Esophagus muscularis mucosa (tissue), 4 donors: ENCODE measurements at regions not wholly inside any gene's neighbourhood (a gene's known extent, or its start where the extent isn't known, plus 50 kb on each side); places are given as distances from the start of the nearest gene placed in this dataset.
A peak's percentile ranks its signal among the peaks of the same experiment; 100 is the strongest.

Experiments used
- DNase-seq: peaks from one replicate; pipeline ENCODE4 v3.0.0-alpha.2; 2017; ENCODE audit errors: extremely low spot score
- H3K27ac ChIP-seq, 4 donors: fragments of 200-600 bp; sonication (generic); replicated peaks in 1 of 4; 1 replicate in 3 of 4; 2 replicates in 1 of 4; pipeline ENCODE4 v1.5.1; 2016 to 2019; ENCODE audit warnings: mild to moderate bottlenecking in 1 of 4
- H3K27me3 ChIP-seq, 4 donors: fragments of 200-600 bp; sonication (generic); one replicate each; pipeline versions ENCODE4 v1.5.1 to v1.6.0; 2016 to 2019
- H3K36me3 ChIP-seq, 4 donors: fragments of 200-600 bp; sonication (generic); one replicate each; pipeline ENCODE4 v1.5.1; 2016 to 2019
- H3K4me1 ChIP-seq, 4 donors: fragments of 200-600 bp; sonication (generic); one replicate each; pipeline ENCODE4 v1.5.1; 2016 to 2019
- H3K4me3 ChIP-seq, 4 donors: fragments of 200-600 bp; sonication (generic); 1 replicate in 2 of 4; 2 replicates in 2 of 4; pipeline ENCODE4 v1.5.1; 2016 to 2019; ENCODE audit warnings: mild to moderate bottlenecking in 4 of 4, moderate library complexity in 1 of 4
- H3K9me3 ChIP-seq, 4 donors: fragments of 200-600 bp; sonication (generic); 1 replicate in 3 of 4; 2 replicates in 1 of 4; pipeline ENCODE4 v1.5.1; 2016 to 2019
- CTCF ChIP-seq, 3 experiments: fragments of 200-600 bp in 2 of 3; fragments of 450-650 bp in 1 of 3; sonication (generic) in 2 of 3; IDR thresholded peaks; one replicate each; pipeline ENCODE4 v1.5.1; 2017 to 2019; ENCODE audit warnings: antibody characterized with exemption in 3 of 3, mild to moderate bottlenecking in 2 of 3, moderate library complexity in 1 of 3
- EP300 ChIP-seq: sonication (generic); formaldehyde crosslinking; IDR thresholded peaks from one replicate; pipeline ENCODE4 v1.6.1; 2017; ENCODE audit warnings: antibody characterized with exemption
- POLR2A ChIP-seq: fragments of 450-650 bp; IDR thresholded peaks from one replicate; pipeline ENCODE4 v1.6.1; 2017; ENCODE audit warnings: antibody characterized with exemption, moderate library complexity, mild to moderate bottlenecking, low read depth
- POLR2AphosphoS5 ChIP-seq, 2 donors: sonication (generic); formaldehyde crosslinking; IDR thresholded peaks; one replicate each; pipeline ENCODE4 v1.6.1; 2017; ENCODE audit warnings: antibody characterized with exemption in 2 of 2
- WGBS: methylation state at CpG from one replicate; pipeline ENCODE4 v1.1.5; 2018; 5-methylcytosine and 5-hydroxymethylcytosine counted together
- intact Hi-C: fragments of 100-400 bp; cut with DNase I; formaldehyde crosslinking; loops from one replicate; pipeline ENCODE4 v1.15.1; 2023

- peak; percentile 89 for DNase-seq
- peaks cover 0 to 13% (median 0%) of the 10 kb centered on the region in 4 donors for H3K27me3 ChIP-seq
- H3K27ac ChIP-seq, result no peak overlapping the region
- TF ChIP-seq CTCF (IDR thresholded peaks at IDR 0.05), result no peak
- no peak for TF ChIP-seq POLR2AphosphoS5 (IDR thresholded peaks at IDR 0.05)
- peaks cover 0 to 23% (median 15%) of the 10 kb centered on the region in 4 donors for H3K9me3 ChIP-seq
- intact Hi-C loops, result no loop called here
- WGBS, result 70% methylated on average over 8 of the region's 8 CpGs
- H3K36me3 ChIP-seq, result no peaks in the 10 kb centered on the region
- H3K4me3 ChIP-seq, result no peak overlapping the region
- H3K4me1 ChIP-seq, result no peaks in the 10 kb centered on the region
Observed at GRCh38 chr2:11042841-11043240, 112.4 kb upstream of the SLC66A3 start.

- H3K9me3 ChIP-seq, result peaks cover 0 to 19% (median 11%) of the 10 kb centered on the region in 4 donors
- no peak overlapping the region for H3K27ac ChIP-seq
- H3K4me1 ChIP-seq, result no peaks in the 10 kb centered on the region
- H3K36me3 ChIP-seq, result no peaks in the 10 kb centered on the region
- H3K27me3 ChIP-seq, result peaks cover 0 to 13% (median 0%) of the 10 kb centered on the region in 4 donors
- TF ChIP-seq EP300, result no peak
- no peak for TF ChIP-seq POLR2A
- TF ChIP-seq CTCF (IDR thresholded peaks at IDR 0.05), result no peak
- no peak for TF ChIP-seq POLR2AphosphoS5 (IDR thresholded peaks at IDR 0.05)
- H3K4me3 ChIP-seq, result no peak overlapping the region
- 72% methylated on average over 2 of the region's 2 CpGs for WGBS
- intact Hi-C loops, result no loop called here
- no peak for DNase-seq
Observed at GRCh38 chr2:11043245-11043644, 112.0 kb upstream of the SLC66A3 start.

- DNase-seq, result peak; percentile 75
- intact Hi-C loops, result no loop called here
- TF ChIP-seq EP300 (no peak), POLR2A (no peak), POLR2AphosphoS5 (IDR thresholded peaks at IDR 0.05) (no peak), CTCF (IDR thresholded peaks at IDR 0.05) (no peak)
- Histone ChIP-seq H3K4me3 (no peak overlapping the region), H3K36me3 (no peaks in the 10 kb centered on the region), H3K27ac (no peak overlapping the region), H3K4me1 (no peaks in the 10 kb centered on the region), H3K27me3 (peaks cover 0 to 13% (median 0%) of the 10 kb centered on the region in 4 donors), H3K9me3 (peaks cover 0 to 10% (median 3%) of the 10 kb centered on the region in 4 donors)
- 88% methylated on average over 6 of the region's 6 CpGs for WGBS
Observed at GRCh38 chr2:11044201-11044600, 111.1 kb upstream of the SLC66A3 start.

GRCh38 chr2:11045294-11045693, 110.0 kb upstream of the SLC66A3 start:
- H3K4me1 ChIP-seq, result no peaks in the 10 kb centered on the region
- no peak for TF ChIP-seq EP300
- no peak for TF ChIP-seq POLR2A
- no peak for TF ChIP-seq POLR2AphosphoS5 (IDR thresholded peaks at IDR 0.05)
- no peak for TF ChIP-seq CTCF (IDR thresholded peaks at IDR 0.05)
- peaks cover 0 to 13% (median 0%) of the 10 kb centered on the region in 4 donors for H3K27me3 ChIP-seq
- H3K9me3 ChIP-seq, result no peaks in the 10 kb centered on the region
- no peaks in the 10 kb centered on the region for H3K36me3 ChIP-seq
- WGBS, result 91% methylated on average over 7 of the region's 7 CpGs
- peak; percentile 75 for DNase-seq
- H3K27ac ChIP-seq, result no peak overlapping the region
- no peak overlapping the region for H3K4me3 ChIP-seq
- intact Hi-C loops, result no loop called here

- Histone ChIP-seq H3K27ac (no peak overlapping the region), H3K9me3 (no peaks in the 10 kb centered on the region), H3K36me3 (no peaks in the 10 kb centered on the region), H3K27me3 (peaks cover 0 to 5% (median 0%) of the 10 kb centered on the region in 4 donors), H3K4me1 (no peaks in the 10 kb centered on the region), H3K4me3 (no peak overlapping the region)
- WGBS, result 91% methylated on average over 14 of the region's 14 CpGs
- TF ChIP-seq POLR2A (no peak), CTCF (IDR thresholded peaks at IDR 0.05) (no peak), POLR2AphosphoS5 (IDR thresholded peaks at IDR 0.05) (no peak), EP300 (no peak)
- peak; percentile 80 for DNase-seq
- intact Hi-C loops, result no loop called here
Observed at GRCh38 chr2:11048335-11049008, 106.8 kb upstream of the SLC66A3 start.
